DND-41 (cell line): ENCODE measurements at regions not wholly inside any gene's neighbourhood (a gene's known extent, or its start where the extent isn't known, plus 50 kb on each side); places are given as distances from the start of the nearest gene placed in this dataset.

Source experiments
- CTCF ChIP-seq: IDR thresholded peaks from 2 replicates; pipeline ENCODE4 v1.5.1; 2012; ENCODE audit warnings: borderline replicate concordance, low read length, moderate library complexity, mild to moderate bottlenecking; ENCODE audit not compliant: poor library complexity, severe bottlenecking; ENCODE audit errors: extremely low read depth
- EZH2 ChIP-seq: IDR thresholded peaks from 3 replicates; pipeline ENCODE4 v1.6.1; 2012; ENCODE audit warnings: borderline replicate concordance, low read depth, mild to moderate bottlenecking, moderate library complexity, low read length, inconsistent platforms; ENCODE audit not compliant: severe bottlenecking

GRCh38 chr3:165553371-165553770 is 283.9 kb downstream of the BCHE start:
- TF ChIP-seq CTCF (no peak), EZH2 (no peak)
